ENCODE measurements at regions not wholly inside any gene's neighbourhood (a gene's known extent, or its start where the extent isn't known, plus 50 kb on each side); places are given as distances from the start of the nearest gene placed in this dataset.

GRCh38 chr4:14059006-14059405 is 431.5 kb upstream of the BOD1L1 start:
- no peak for DNase-seq

DNA sequence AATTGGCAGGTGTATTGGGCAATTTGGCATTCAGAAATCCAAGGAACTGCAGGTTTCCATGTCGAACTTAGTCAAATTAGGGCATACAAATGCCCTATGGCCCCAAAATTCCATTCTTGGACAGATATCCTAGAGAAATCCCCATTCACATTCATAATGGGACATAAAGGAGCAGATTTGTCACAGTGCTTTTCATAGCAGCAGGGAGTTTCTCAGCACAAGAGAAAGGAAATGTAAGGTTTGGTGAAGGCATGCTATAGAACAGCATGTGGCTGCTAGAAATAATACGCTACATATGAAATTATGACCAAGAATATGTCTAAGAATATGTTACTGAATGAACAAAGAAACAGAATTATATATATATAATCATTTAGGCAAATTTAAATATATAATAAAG is 437.5 kb upstream of the BOD1L1 start:
- DNase-seq: no peak

GRCh38 chr4:14065406-14065805 is 437.9 kb upstream of the BOD1L1 start:
- DNase-seq: no peak

DNA sequence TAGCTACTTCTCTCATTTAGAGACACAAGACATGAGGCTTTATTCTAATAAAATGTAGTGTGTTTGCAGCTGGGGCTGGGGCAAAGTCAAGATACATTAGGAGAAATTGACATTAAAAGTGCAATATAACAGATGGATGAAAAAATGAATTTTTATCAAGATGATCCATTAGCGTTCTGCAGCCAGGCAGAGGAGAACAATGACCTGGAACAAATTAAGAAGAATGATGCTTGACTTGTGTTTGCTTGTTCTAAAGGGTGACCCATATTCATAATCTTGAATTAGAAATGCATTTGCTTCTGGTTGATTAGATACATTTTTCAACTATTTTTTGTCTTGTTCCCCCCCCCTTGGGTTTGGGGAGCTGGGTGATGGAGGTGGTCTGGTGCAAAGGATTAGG is 439.5 kb upstream of the BOD1L1 start:
- no peak for DNase-seq

DNA sequence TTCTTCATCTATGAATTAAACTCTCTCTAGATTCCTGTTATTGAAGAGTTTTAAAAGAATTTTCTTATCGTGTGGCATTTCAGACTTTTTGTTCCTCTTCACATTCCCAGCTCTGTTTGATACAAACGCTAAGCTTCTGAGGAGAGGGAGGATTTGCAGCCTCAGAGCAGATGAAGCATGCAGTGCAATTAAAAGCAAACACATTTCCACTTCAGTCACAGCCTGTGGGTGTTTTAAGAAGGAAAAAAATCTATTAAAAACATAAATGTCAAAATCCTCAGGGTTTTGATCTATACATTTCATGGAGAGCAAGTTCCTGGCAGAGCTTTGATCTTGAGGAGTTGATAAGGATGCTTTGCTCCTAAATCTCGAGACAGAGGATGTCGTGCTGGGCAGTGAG is 442.4 kb upstream of the BOD1L1 start:
- DNase-seq: no peak

GRCh38 chr4:14070289-14070880 is 442.9 kb upstream of the BOD1L1 start:
- no peak for DNase-seq

DNA sequence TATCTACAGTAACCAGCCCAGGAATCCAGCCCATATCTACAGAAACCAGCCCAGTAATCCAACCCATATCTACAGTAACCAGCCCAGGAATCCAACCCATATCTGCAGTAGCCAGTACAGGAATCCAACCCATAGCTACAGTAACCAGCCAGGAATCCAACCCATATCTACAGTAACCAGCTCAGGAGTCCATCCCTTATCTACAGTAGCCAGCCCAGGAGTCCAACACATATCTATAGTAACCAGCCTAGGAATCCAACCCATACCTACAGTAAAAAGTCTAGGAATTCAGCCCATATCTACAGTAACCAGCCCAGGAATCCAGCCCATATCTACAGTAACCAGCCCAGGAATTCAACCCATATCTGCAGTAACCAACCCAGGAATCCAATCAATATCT is 445.0 kb upstream of the BOD1L1 start:
- DNase-seq: no peak

- DNase-seq: no peak
Measured at GRCh38 chr4:14076776-14077175, 449.3 kb upstream of the BOD1L1 start.

DNA sequence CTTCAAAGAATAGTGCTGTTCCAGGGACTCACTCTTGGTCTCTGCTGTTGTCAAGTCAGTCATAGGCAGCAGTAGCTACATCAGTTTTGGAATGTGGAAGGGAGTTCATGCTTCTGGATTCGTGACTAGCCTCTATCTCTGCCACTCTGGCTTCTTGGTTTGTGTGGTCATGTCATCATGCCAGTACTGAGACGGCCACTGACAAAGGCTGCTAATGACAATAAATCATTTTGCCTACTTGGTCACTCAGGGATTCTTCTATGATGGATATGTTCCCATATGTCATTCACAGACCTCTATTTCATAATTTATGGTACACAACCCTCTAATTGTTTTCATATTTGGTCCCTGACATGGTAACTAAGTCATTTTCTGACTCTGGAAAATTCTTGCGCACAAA is 450.8 kb upstream of the BOD1L1 start:
- no peak for DNase-seq

DNA sequence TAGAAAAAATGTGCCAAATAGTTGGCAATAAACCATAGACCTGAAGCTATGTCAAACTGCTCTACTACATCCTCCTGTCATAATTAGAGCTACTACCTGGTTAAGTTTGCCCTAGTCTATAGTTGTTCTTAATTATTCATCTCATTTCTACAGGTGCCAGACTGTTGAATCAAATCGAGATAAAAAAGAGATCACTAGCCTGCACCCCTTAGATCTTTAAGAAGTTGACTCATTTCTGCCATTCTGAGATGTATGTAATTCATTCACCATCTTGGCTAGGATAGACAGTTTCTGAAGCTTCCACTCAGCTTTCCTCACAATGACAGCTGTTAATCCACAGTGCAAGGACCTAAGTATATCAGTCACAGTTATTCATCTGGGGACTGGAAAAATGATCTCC is 452.1 kb upstream of the BOD1L1 start:
- no peak for DNase-seq

DNA sequence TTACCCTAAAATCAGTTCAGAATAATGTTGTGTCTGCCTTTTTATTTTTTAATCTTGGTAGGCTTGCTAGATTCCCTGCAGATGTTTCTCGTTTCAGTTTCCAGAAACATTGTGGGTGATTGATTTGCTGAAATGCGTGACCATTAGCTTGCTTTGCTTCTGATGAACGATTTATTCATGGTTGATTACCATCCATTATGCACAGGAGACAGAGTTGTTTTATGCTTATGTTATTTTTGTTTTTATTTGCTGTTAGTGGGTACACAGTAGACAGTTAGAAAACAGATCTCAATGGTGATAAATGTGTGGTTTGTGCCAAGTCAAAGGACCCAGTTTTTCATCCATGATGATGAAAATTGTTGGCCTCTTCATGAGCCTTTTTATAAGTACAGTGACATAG is 455.6 kb upstream of the BOD1L1 start:
- no peak for DNase-seq

GRCh38 chr4:14084598-14084997 is 457.1 kb upstream of the BOD1L1 start:
- no peak for DNase-seq

- no peak for DNase-seq
Measured at GRCh38 chr4:14087459-14087858, 459.9 kb upstream of the BOD1L1 start.

- DNase-seq: no peak
Measured at GRCh38 chr4:14087921-14088320, 460.4 kb upstream of the BOD1L1 start.

DNA sequence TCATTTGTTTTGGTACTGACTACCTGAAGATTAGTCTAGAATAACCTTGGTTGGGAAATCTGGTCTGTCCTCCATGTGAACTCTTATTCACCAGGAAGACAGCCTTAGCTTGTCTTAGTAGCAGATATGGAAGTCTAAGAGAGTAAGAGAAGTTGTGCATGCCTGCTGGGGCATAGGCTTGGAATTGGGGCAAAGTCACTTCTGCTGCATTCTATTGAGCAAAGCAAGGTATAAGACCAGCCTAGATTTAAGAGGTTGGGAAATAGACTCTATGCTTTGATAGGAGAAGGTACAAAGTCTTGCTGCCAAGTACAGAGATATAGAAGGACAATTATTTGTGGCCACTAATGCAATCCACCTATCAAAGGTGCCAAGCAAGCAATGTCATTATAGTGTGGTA is 464.0 kb upstream of the BOD1L1 start:
- DNase-seq: no peak

- no peak for DNase-seq
Measured at GRCh38 chr4:14091966-14092365, 464.4 kb upstream of the BOD1L1 start.

- DNase-seq: no peak
Measured at GRCh38 chr4:14092741-14093140, 465.2 kb upstream of the BOD1L1 start.

DNA sequence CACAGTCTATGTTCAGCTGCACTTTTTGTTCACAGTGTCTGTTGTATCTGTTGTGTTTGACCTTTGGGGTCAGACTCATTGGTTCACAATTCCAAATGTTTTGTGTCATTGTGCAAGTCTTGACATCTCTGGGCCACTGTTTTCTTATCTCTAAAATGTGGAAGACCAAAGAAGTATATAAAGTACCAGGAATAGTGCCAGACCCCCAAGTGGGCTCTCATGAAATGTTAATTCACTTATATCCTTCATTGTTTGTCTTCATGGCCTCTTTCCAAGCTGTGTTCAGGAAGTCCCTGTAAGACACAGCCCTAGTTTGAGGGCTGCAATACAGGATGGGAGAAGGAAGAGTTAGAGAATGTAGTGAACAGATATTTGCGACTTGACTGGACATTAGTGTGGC is 468.3 kb upstream of the BOD1L1 start:
- no peak for DNase-seq

DNA sequence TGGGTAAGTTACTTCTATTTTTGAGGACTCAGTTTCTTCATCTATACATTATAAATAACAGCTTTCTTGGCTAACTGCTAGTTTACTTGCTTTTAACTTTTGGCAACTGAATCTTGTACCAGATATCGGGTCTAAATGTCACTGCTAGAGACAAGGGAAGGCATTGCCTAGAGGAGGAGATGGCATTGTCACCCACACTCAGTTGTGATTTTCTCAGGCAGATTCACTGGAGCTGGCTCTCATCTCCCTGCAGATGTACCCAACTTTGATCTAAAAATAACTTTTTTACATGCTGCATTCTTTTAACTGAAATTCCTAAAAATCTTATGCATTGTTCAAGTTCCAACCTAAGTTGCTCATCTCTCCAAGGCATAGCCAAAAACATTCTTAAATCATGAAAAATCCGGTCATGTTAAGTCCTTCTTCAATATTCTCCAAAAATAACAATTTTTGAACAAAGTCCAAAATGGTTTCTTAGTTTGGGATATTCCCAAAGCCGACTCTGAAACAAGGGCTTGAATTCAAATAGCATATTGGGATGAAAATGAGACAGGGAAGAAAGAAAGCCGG is 469.0 kb upstream of the BOD1L1 start:
- no peak for DNase-seq

- DNase-seq: no peak
Measured at GRCh38 chr4:14100349-14100748, 472.8 kb upstream of the BOD1L1 start.

GRCh38 chr4:14110407-14110806 is 482.9 kb upstream of the BOD1L1 start:
- no peak for DNase-seq

- DNase-seq: no peak
Measured at GRCh38 chr4:14111730-14112181, 484.2 kb upstream of the BOD1L1 start.

DNA sequence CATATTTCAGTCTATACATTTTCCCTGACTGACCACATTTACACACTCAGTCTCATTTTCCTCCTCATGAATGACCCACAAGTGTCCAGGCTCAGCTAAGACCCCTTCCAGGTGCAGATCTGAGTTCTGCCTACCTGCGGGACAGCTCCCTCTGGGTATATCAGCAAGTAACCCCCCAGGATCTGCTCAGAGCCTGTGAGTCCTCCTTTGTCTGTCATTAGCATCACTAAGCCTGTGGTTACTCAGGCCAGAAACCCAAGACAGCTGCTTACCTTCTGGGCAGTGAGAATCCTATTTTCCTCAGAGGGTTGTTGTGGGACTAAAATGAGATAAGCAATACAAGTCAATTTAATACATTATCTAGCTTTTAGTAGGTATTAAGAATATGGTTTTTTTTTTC is 487.6 kb upstream of the BOD1L1 start:
- DNase-seq: no peak

GRCh38 chr4:14117575-14118238 is 490.2 kb upstream of the BOD1L1 start:
- no peak for DNase-seq

GRCh38 chr4:14124816-14125215 is 497.3 kb upstream of the BOD1L1 start:
- no peak for DNase-seq
